GM12878 (cell line): ENCODE measurements at regions not wholly inside any gene's neighbourhood (a gene's known extent, or its start where the extent isn't known, plus 50 kb on each side); places are given as distances from the start of the nearest gene placed in this dataset.

ENCODE experiments used
- ATAC-seq: fragments of 200-7000 bp; cut with Tn5 transposase; 3 replicates; pipeline ENCODE4 v1.9.1; 2020; ENCODE audit warnings: mild to moderate bottlenecking, moderate library complexity
- BruUV-seq: library from RNA; stranded (reverse); fragments of 400-500 nt; replicated peaks from 2 replicates; lab custom pipeline; 2021; lab: Mats Ljungman, UMichigan
- CTCF ChIA-PET: fragments of 300-600 bp; sonication (Branson Sonifier 250); formaldehyde crosslinking; extraction: SDS; loops from one replicate; lab custom pipeline; 2021; ENCODE audit warnings: inconsistent platforms; lab: Yijun Ruan, JAX
- POLR2A ChIA-PET: fragments of 350-600 bp; formaldehyde crosslinking; extraction: SDS; loops from one replicate; lab custom pipeline; 2021; ENCODE audit warnings: inconsistent platforms; lab: Charles Lee
- RAD21 ChIA-PET: fragments of 300-600 bp; sonication (Branson Sonifier 250); formaldehyde crosslinking; loops from one replicate; lab custom pipeline; 2023; ENCODE audit warnings: antibody characterized with exemption; ENCODE audit not compliant: unreplicated experiment; lab: Charles Lee
- SMC1A ChIA-PET: fragments of 300-600 bp; sonication (Branson Sonifier 250); formaldehyde crosslinking; loops from one replicate; lab custom pipeline; 2023; ENCODE audit not compliant: unreplicated experiment, uncharacterized antibody; lab: Charles Lee
- DNase-seq: peaks from one replicate; pipeline ENCODE4 v3.0.0-alpha.2; 2011; ENCODE audit warnings: low read depth, low spot score
- FAIRE-seq: peaks from 3 replicates; lab custom pipeline; 2011; peaks lifted over from hg19 to GRCh38; lab: Jason Lieb, UNC
- H2AFZ ChIP-seq: 2 replicates; pipeline ENCODE4 v1.6.0; 2011; ENCODE audit warnings: low read depth, low read length, control low read depth; ENCODE audit not compliant: control insufficient read depth
- H3K27ac ChIP-seq: 2 replicates; pipeline ENCODE4 v1.5.1; 2011; ENCODE audit warnings: control low read depth; ENCODE audit not compliant: control insufficient read depth, insufficient read depth
- H3K27me3 ChIP-seq, 2 experiments: replicated peaks in 1 of 2; 2 replicates each; pipeline versions ENCODE4 v1.6.0 to v1.6.1; 2011; ENCODE audit warnings: low read length in 1 of 2; ENCODE audit not compliant: control insufficient read depth in 2 of 2, insufficient read depth in 2 of 2
- H3K36me3 ChIP-seq, 2 experiments: 2 replicates each; pipeline ENCODE4 v1.5.1; 2011; ENCODE audit warnings: low read length in 1 of 2; ENCODE audit not compliant: control insufficient read depth in 2 of 2, insufficient read depth in 2 of 2
- H3K4me1 ChIP-seq: 2 replicates; pipeline ENCODE4 v1.6.1; 2011; ENCODE audit warnings: mild to moderate bottlenecking, low read length, moderate library complexity, mixed read lengths; ENCODE audit not compliant: control insufficient read depth, insufficient read depth
- H3K4me2 ChIP-seq: 2 replicates; pipeline ENCODE4 v1.6.0; 2011; ENCODE audit warnings: control low read depth; ENCODE audit not compliant: control insufficient read depth, insufficient read depth
- H3K4me3 ChIP-seq: fragments of 200-600 bp; sonication (generic); 2 replicates; pipeline ENCODE4 v1.5.1; 2016
- H3K79me2 ChIP-seq: 2 replicates; pipeline ENCODE4 v1.6.0; 2011; ENCODE audit warnings: low read length; ENCODE audit not compliant: control insufficient read depth, insufficient read depth
- H3K9ac ChIP-seq: 2 replicates; pipeline ENCODE4 v1.8.0; 2011; ENCODE audit warnings: low read length, control low read depth, mixed read lengths; ENCODE audit not compliant: control insufficient read depth, insufficient read depth
- H3K9me3 ChIP-seq: replicated peaks from 3 replicates; pipeline ENCODE4 v1.5.1; 2011; ENCODE audit warnings: mild to moderate bottlenecking, low read length; ENCODE audit not compliant: control insufficient read depth, insufficient read depth
- H4K20me1 ChIP-seq: 2 replicates; pipeline ENCODE4 v1.6.0; 2011; ENCODE audit not compliant: control insufficient read depth, insufficient read depth
- BMI1 ChIP-seq: fragments of 450-650 bp; IDR thresholded peaks from 2 replicates; pipeline ENCODE4 v1.6.1; 2016; ENCODE audit warnings: mild to moderate bottlenecking, moderate library complexity, borderline replicate concordance
- CEBPB ChIP-seq, 2 experiments: fragments of 150-350 bp in 1 of 2; IDR thresholded peaks; 2 replicates each; pipeline ENCODE4 v1.6.1; 2012 to 2014; ENCODE audit warnings: low read depth in 2 of 2, low read length in 2 of 2, borderline replicate concordance in 1 of 2, inconsistent platforms in 1 of 2
- EGR1 ChIP-seq, 2 experiments: IDR thresholded peaks; 1 replicate in 1 of 2; 2 replicates in 1 of 2; pipeline ENCODE4 v1.6.1; 2011 to 2012; ENCODE audit warnings: low read depth in 2 of 2, low read length in 2 of 2, borderline replicate concordance in 1 of 2, mild to moderate bottlenecking in 1 of 2, moderate library complexity in 1 of 2
- KAT2A ChIP-seq: conservative IDR thresholded peaks from 2 replicates; pipeline ENCODE4 v1.6.1; 2011; ENCODE audit warnings: low read depth, low read length; ENCODE audit not compliant: control insufficient read depth
- NBN ChIP-seq: fragments of 450-650 bp; IDR thresholded peaks from 2 replicates; pipeline ENCODE4 v1.6.1; 2016
- NFYB ChIP-seq: IDR thresholded peaks from 2 replicates; pipeline ENCODE4 v1.6.1; 2011; ENCODE audit warnings: low read depth, mild to moderate bottlenecking, low read length, improper control_type of control experiment, moderate library complexity; ENCODE audit not compliant: insufficient read depth
- NR2C1 ChIP-seq: fragments of 450-650 bp; IDR thresholded peaks from 2 replicates; pipeline ENCODE4 v1.6.1; 2017; ENCODE audit warnings: antibody characterized with exemption, mild to moderate bottlenecking, moderate library complexity
- PKNOX1 ChIP-seq: fragments of 450-650 bp; IDR thresholded peaks from 2 replicates; pipeline ENCODE4 v1.6.1; 2016; ENCODE audit warnings: mild to moderate bottlenecking
- POLR2AphosphoS2 ChIP-seq: IDR thresholded peaks from 2 replicates; pipeline ENCODE4 v1.6.1; 2011; ENCODE audit warnings: low read depth, mild to moderate bottlenecking, low read length, improper control_type of control experiment, moderate library complexity
- RB1 ChIP-seq: fragments of 450-650 bp; formaldehyde crosslinking; IDR thresholded peaks from 2 replicates; pipeline ENCODE4 v1.6.1; 2017; ENCODE audit warnings: mild to moderate bottlenecking, borderline replicate concordance
- SMAD1 ChIP-seq: fragments of 450-650 bp; IDR thresholded peaks from 2 replicates; pipeline ENCODE4 v1.6.1; 2018; ENCODE audit warnings: mild to moderate bottlenecking, low read depth; ENCODE audit not compliant: partially characterized antibody
- STAT1 ChIP-seq: fragments of 450-650 bp; conservative IDR thresholded peaks from 2 replicates; pipeline ENCODE4 v1.6.1; 2014; ENCODE audit warnings: antibody characterized with exemption, mild to moderate bottlenecking
- TCF12 ChIP-seq: IDR thresholded peaks from 2 replicates; pipeline ENCODE4 v1.6.1; 2011; ENCODE audit warnings: low read depth, mild to moderate bottlenecking, low read length
- ZBED1 ChIP-seq: IDR thresholded peaks from 2 replicates; pipeline ENCODE4 v1.6.1; 2016; ENCODE audit warnings: borderline replicate concordance
- ZNF592 ChIP-seq: fragments of 450-650 bp; IDR thresholded peaks from 2 replicates; pipeline ENCODE4 v1.6.1; 2017; ENCODE audit warnings: mild to moderate bottlenecking, moderate library complexity
- ZNF687 ChIP-seq: fragments of 450-650 bp; IDR thresholded peaks from 2 replicates; pipeline ENCODE4 v1.6.1; 2017; ENCODE audit warnings: mild to moderate bottlenecking, moderate library complexity
- WGBS: methylation state at CpG from one replicate; pipeline ENCODE4 v1.1.6; 2016; ENCODE audit warnings: low lambda C conversion rate; ENCODE audit not compliant: insufficient replicate concordance, insufficient coverage; ENCODE audit errors: missing lambda C conversion rate; 5-methylcytosine and 5-hydroxymethylcytosine counted together
- in situ Hi-C: fragments of 300-500 bp; cut with MboI; formaldehyde crosslinking; loops from 9 replicates; pipeline ENCODE4 v1.14.3; 2018; ENCODE audit warnings: mixed read lengths
- intact Hi-C: fragments of 100-400 bp; cut with micrococcal nuclease; formaldehyde crosslinking; loops from one replicate; pipeline ENCODE4 v1.14.2; 2022; ENCODE audit not compliant: unreplicated experiment

- RAD21 ChIA-PET, result no interaction called here
- in situ Hi-C loops (no loop called here), intact Hi-C loops (no loop called here)
- H3K27me3 ChIP-seq, result peaks cover 0 to 1% of the 10 kb centered on the region in 2 experiments
- no peak for FAIRE-seq
- H2AFZ ChIP-seq, result no peak overlapping the region
- SMC1A ChIA-PET, result no interaction called here
- no peaks in the 10 kb centered on the region for H3K9me3 ChIP-seq
- H4K20me1 ChIP-seq, result no peaks in the 10 kb centered on the region
- TF ChIP-seq POLR2AphosphoS2 (no peak), CEBPB (IDR thresholded peaks at IDR 0.05; ENCODE audit: borderline replicate concordance in 1 of 2, low read depth in 2 of 2, low read length in 2 of 2) (no peak), RB1 (no peak), ZBED1 (no peak), BMI1 (no peak), EGR1 (IDR thresholded peaks at IDR 0.05; ENCODE audit: borderline replicate concordance in 1 of 2, low read depth in 2 of 2, low read length in 2 of 2) (no peak), ZNF687 (no peak), SMAD1 (no peak), STAT1 (no peak), TCF12 (no peak), NR2C1 (no peak), KAT2A (no peak), ZNF592 (no peak), NBN (no peak), PKNOX1 (no peak), NFYB (no peak)
- no peak overlapping the region for H3K4me2 ChIP-seq
- H3K4me3 ChIP-seq, result no peak overlapping the region
- CTCF ChIA-PET, result no interaction called here
- no peaks in the 10 kb centered on the region for H3K79me2 ChIP-seq
- no peaks in the 10 kb centered on the region for H3K4me1 ChIP-seq
- ATAC-seq, result no peak
- WGBS, result 45% methylated on average over 4 of the region's 4 CpGs
- DNase-seq, result no peak
- H3K27ac ChIP-seq, result no peak overlapping the region
- POLR2A ChIA-PET, result no interaction called here
- H3K9ac ChIP-seq, result no peak overlapping the region
- no peaks in the 10 kb centered on the region for H3K36me3 ChIP-seq
- no TSS peak for BruUV-seq
These were observed 78.4 kb upstream of the ELMO1 start for GRCh38 chr7:37527109-37527508.
